HCT116 (cell line): ENCODE measurements at regions not wholly inside any gene's neighbourhood (a gene's known extent, or its start where the extent isn't known, plus 50 kb on each side); places are given as distances from the start of the nearest gene placed in this dataset.

Source experiments
- ATAC-seq: fragments of 200-7000 bp; cut with Tn5 transposase; 2 replicates; pipeline ENCODE4 v1.9.1; 2020; ENCODE audit warnings: mild to moderate bottlenecking, moderate library complexity
- BruUV-seq: library from RNA; stranded (reverse); fragments of 400-500 nt; replicated peaks from 2 replicates; lab custom pipeline; 2021; lab: Mats Ljungman, UMichigan
- CTCF ChIA-PET: fragments of 300-600 bp; sonication (Branson Sonifier 250); formaldehyde crosslinking; loops from one replicate; lab custom pipeline; 2021; ENCODE audit warnings: antibody characterized with exemption; lab: Charles Lee
- POLR2A ChIA-PET: fragments of 300-600, 350-600 bp; sonication (Branson Sonifier 250); formaldehyde crosslinking; loops from one replicate; lab custom pipeline; 2021; ENCODE audit warnings: antibody characterized with exemption; lab: Charles Lee
- RAD21 ChIA-PET, 2 experiments: fragments of 300-600 bp; sonication (Branson Sonifier 250); formaldehyde crosslinking; loops; one replicate each; lab custom pipeline; 2023; ENCODE audit warnings: low total read pairs in 2 of 2; ENCODE audit not compliant: uncharacterized antibody in 2 of 2, unreplicated experiment in 2 of 2, low non-redundant PET in 1 of 2; lab: Charles Lee
- DNase-seq: peaks from one replicate; pipeline ENCODE4 v3.0.0-alpha.2; 2010; ENCODE audit warnings: low read depth, low spot score
- H2AFZ ChIP-seq: fragments of 200-600 bp; shearing (Covaris generic), sonication (generic); 2 replicates; pipeline ENCODE4 v1.6.1; 2017; ENCODE audit warnings: low read depth, mixed run types, mixed read lengths, antibody characterized with exemption, low read length; ENCODE audit not compliant: poor library complexity, severe bottlenecking
- H3K27ac ChIP-seq: 2 replicates; pipeline ENCODE4 v1.5.1; 2012; ENCODE audit warnings: low read depth, low read length
- H3K27me3 ChIP-seq: fragments of 200-600 bp; sonication (generic); 2 replicates; pipeline ENCODE4 v1.6.1; 2016; ENCODE audit warnings: mixed run types, low read length, mixed read lengths; ENCODE audit not compliant: insufficient read depth
- H3K36me3 ChIP-seq, 2 experiments: fragments of 200-500 bp in 1 of 2; fragments of 200-600 bp in 1 of 2; sonication (Bioruptor generic) in 1 of 2; sonication (generic) in 1 of 2; 2 replicates each; pipeline versions ENCODE4 v1.5.1 to v1.6.1; 2014 to 2016; ENCODE audit warnings: low read length in 2 of 2, inconsistent platforms in 1 of 2, mixed read lengths in 1 of 2, mixed run types in 1 of 2; ENCODE audit not compliant: insufficient read depth in 2 of 2, control insufficient read depth in 1 of 2
- H3K4me1 ChIP-seq, 2 experiments: fragments of 200-600 bp in 1 of 2; sonication (generic) in 1 of 2; 2 replicates each; pipeline versions ENCODE4 v1.5.1 to v1.6.1; 2012 to 2017; ENCODE audit warnings: low read length in 2 of 2, inconsistent platforms in 1 of 2, mild to moderate bottlenecking in 1 of 2, mixed read lengths in 1 of 2, mixed run types in 1 of 2, moderate library complexity in 1 of 2; ENCODE audit not compliant: insufficient read depth in 2 of 2, control insufficient read depth in 1 of 2
- H3K4me2 ChIP-seq: fragments of 200-600 bp; sonication (generic); 2 replicates; pipeline ENCODE4 v1.6.1; 2017; ENCODE audit warnings: mixed run types, low read length, mixed read lengths
- H3K4me3 ChIP-seq, 2 experiments: fragments of 200-600 bp in 1 of 2; sonication (generic) in 1 of 2; replicated peaks in 1 of 2; 2 replicates each; pipeline ENCODE4 v1.5.1; 2011 to 2016; ENCODE audit warnings: low read length in 2 of 2, control low read depth in 1 of 2, low read depth in 1 of 2, mild to moderate bottlenecking in 1 of 2, mixed read lengths in 1 of 2, mixed run types in 1 of 2
- H3K79me2 ChIP-seq: fragments of 200-600 bp; sonication (generic); 2 replicates; pipeline ENCODE4 v1.6.1; 2017; ENCODE audit warnings: mild to moderate bottlenecking, mixed run types, low read length, moderate library complexity, mixed read lengths; ENCODE audit not compliant: insufficient read depth
- H3K9ac ChIP-seq: fragments of 200-600 bp; sonication (generic); 2 replicates; pipeline ENCODE4 v1.6.1; 2016; ENCODE audit warnings: low read length, mixed read lengths
- H3K9me2 ChIP-seq: fragments of 200-600 bp; sonication (generic), shearing (Covaris generic); 2 replicates; pipeline ENCODE4 v1.6.1; 2017; ENCODE audit warnings: mixed run types, mild to moderate bottlenecking, moderate library complexity; ENCODE audit not compliant: insufficient read depth
- H3K9me3 ChIP-seq, 2 experiments: fragments of 200-500 bp in 1 of 2; fragments of 200-600 bp in 1 of 2; sonication (Bioruptor generic) in 1 of 2; sonication (generic) in 1 of 2; 2 replicates each; pipeline ENCODE4 v1.6.1; 2014 to 2017; ENCODE audit warnings: low read length in 2 of 2, mixed read lengths in 2 of 2, inconsistent platforms in 1 of 2, low read depth in 1 of 2, mild to moderate bottlenecking in 1 of 2, mixed run types in 1 of 2, moderate library complexity in 1 of 2; ENCODE audit not compliant: control insufficient read depth in 1 of 2, insufficient read depth in 1 of 2
- H4K20me1 ChIP-seq: fragments of 200-600 bp; sonication (generic), shearing (Covaris generic); 2 replicates; pipeline ENCODE4 v1.6.1; 2017; ENCODE audit warnings: mixed run types, mild to moderate bottlenecking, moderate library complexity; ENCODE audit not compliant: insufficient read depth
- ATF3 ChIP-seq: IDR thresholded peaks from 2 replicates; pipeline ENCODE4 v1.6.1; 2012
- CEBPB ChIP-seq: IDR thresholded peaks from 2 replicates; pipeline ENCODE4 v1.6.1; 2012; ENCODE audit warnings: low read depth
- CTCF ChIP-seq, 3 experiments: fragments of 200-600 bp in 1 of 3; sonication (generic) in 1 of 3; IDR thresholded peaks in 2 of 3; conservative IDR thresholded peaks in 1 of 3; 2 replicates each; pipeline ENCODE4 v1.5.1; 2012 to 2017; ENCODE audit warnings: low read depth in 2 of 3, low read length in 2 of 3, antibody characterized with exemption in 1 of 3, borderline replicate concordance in 1 of 3, control low read depth in 1 of 3, mild to moderate bottlenecking in 1 of 3, mixed read lengths in 1 of 3, mixed run types in 1 of 3, moderate library complexity in 1 of 3; ENCODE audit not compliant: insufficient read depth in 1 of 3
- EGR1 ChIP-seq: IDR thresholded peaks from 2 replicates; pipeline ENCODE4 v1.6.1; 2012; ENCODE audit warnings: low read depth
- ELF1 ChIP-seq: IDR thresholded peaks from 2 replicates; pipeline ENCODE4 v1.6.1; 2012; ENCODE audit warnings: low read depth, borderline replicate concordance
- EZH2 ChIP-seq: fragments of 200-600 bp; sonication (generic); IDR thresholded peaks from 2 replicates; pipeline ENCODE4 v1.6.1; 2017; ENCODE audit warnings: antibody characterized with exemption, mixed run types
- EZH2phosphoT487 ChIP-seq: fragments of 200-600 bp; IDR thresholded peaks from 2 replicates; pipeline ENCODE4 v1.6.1; 2018; ENCODE audit warnings: antibody characterized with exemption, borderline replicate concordance
- FOSL1 ChIP-seq: IDR thresholded peaks from 2 replicates; pipeline ENCODE4 v1.6.1; 2012; ENCODE audit warnings: low read depth
- JUND ChIP-seq: IDR thresholded peaks from 2 replicates; pipeline ENCODE4 v1.6.1; 2012
- MAX ChIP-seq: IDR thresholded peaks from 2 replicates; pipeline ENCODE4 v1.6.1; 2012
- POLR2A ChIP-seq: IDR thresholded peaks from 2 replicates; pipeline ENCODE4 v1.7.0; 2011; ENCODE audit warnings: borderline replicate concordance; ENCODE audit not compliant: insufficient read depth, insufficient read length; ENCODE audit errors: extremely low read depth
- POLR2AphosphoS5 ChIP-seq: IDR thresholded peaks from 2 replicates; pipeline ENCODE4 v1.6.1; 2011; ENCODE audit warnings: mild to moderate bottlenecking, low read depth, low read length, moderate library complexity
- RAD21 ChIP-seq: IDR thresholded peaks from 2 replicates; pipeline ENCODE4 v1.6.1; 2012; ENCODE audit warnings: low read depth, mild to moderate bottlenecking
- REST ChIP-seq: IDR thresholded peaks from 2 replicates; pipeline ENCODE4 v1.6.1; 2012; ENCODE audit warnings: low read depth
- SIN3A ChIP-seq: IDR thresholded peaks from 2 replicates; pipeline ENCODE4 v1.6.1; 2012; ENCODE audit warnings: low read depth
- SP1 ChIP-seq: IDR thresholded peaks from 2 replicates; pipeline ENCODE4 v1.6.1; 2012; ENCODE audit warnings: low read depth
- SRF ChIP-seq: IDR thresholded peaks from 2 replicates; pipeline ENCODE4 v1.6.1; 2012; ENCODE audit warnings: low read depth
- TCF7L2 ChIP-seq: IDR thresholded peaks from 2 replicates; pipeline ENCODE4 v1.7.0; 2011; ENCODE audit warnings: borderline replicate concordance, inconsistent platforms; ENCODE audit not compliant: insufficient read depth, insufficient read length; ENCODE audit errors: extremely low read depth
- YY1 ChIP-seq: IDR thresholded peaks from 2 replicates; pipeline ENCODE4 v1.6.1; 2011; ENCODE audit warnings: low read length, low read depth, moderate library complexity, mild to moderate bottlenecking; ENCODE audit not compliant: insufficient replicate concordance; ENCODE audit errors: extremely low read depth
- ZNF274 ChIP-seq: fragments of 200-500 bp; sonication (Bioruptor generic); IDR thresholded peaks from 2 replicates; pipeline ENCODE4 v1.6.1; 2014; ENCODE audit warnings: mild to moderate bottlenecking, low read depth, low read length, inconsistent platforms
- intact Hi-C: fragments of 100-400 bp; cut with micrococcal nuclease; formaldehyde crosslinking; loops from 2 replicates; pipeline ENCODE4 v1.10.0; 2022

GRCh38 chr5:133751846-133752245, 139.5 kb upstream of the FSTL4 start:
- H3K27ac ChIP-seq, result no peak overlapping the region
- ChIA-PET RAD21 (no interaction called here), CTCF (no interaction called here), POLR2A (no interaction called here)
- intact Hi-C loops, result no loop called here
- H2AFZ ChIP-seq, result no peak overlapping the region
- H3K27me3 ChIP-seq, result peaks cover 14% of the 10 kb centered on the region; the same call in 1 of the 2 replicates
- H3K9me3 ChIP-seq, result no peaks in the 10 kb centered on the region
- H3K9me2 ChIP-seq, result no peaks in the 10 kb centered on the region
- TF ChIP-seq ELF1 (no peak), RAD21 (no peak), YY1 (no peak), JUND (no peak), EGR1 (no peak), TCF7L2 (no peak), SRF (no peak), MAX (no peak), CEBPB (no peak), EZH2phosphoT487 (no peak), FOSL1 (no peak), POLR2A (no peak), REST (no peak), CTCF (IDR thresholded peaks at IDR 0.05 in 2 of 3, conservative IDR thresholded peaks at IDR 0.05 in 1 of 3; ENCODE audit: borderline replicate concordance in 1 of 3, insufficient read depth in 1 of 3, low read depth in 2 of 3, low read length in 2 of 3) (no peak), EZH2 (no peak), ZNF274 (no peak), ATF3 (no peak), SP1 (no peak), POLR2AphosphoS5 (no peak), SIN3A (no peak)
- no peak for ATAC-seq
- H4K20me1 ChIP-seq, result no peaks in the 10 kb centered on the region
- no peaks in the 10 kb centered on the region for H3K4me1 ChIP-seq
- H3K36me3 ChIP-seq, result no peaks in the 10 kb centered on the region
- no peaks in the 10 kb centered on the region for H3K79me2 ChIP-seq
- H3K4me3 ChIP-seq, result no peak overlapping the region
- no peak overlapping the region for H3K9ac ChIP-seq
- no peak overlapping the region for H3K4me2 ChIP-seq
- DNase-seq, result no peak
- no TSS peak for BruUV-seq
